ENCODE measurements at regions not wholly inside any gene's neighbourhood (a gene's known extent, or its start where the extent isn't known, plus 50 kb on each side); places are given as distances from the start of the nearest gene placed in this dataset.

DNA sequence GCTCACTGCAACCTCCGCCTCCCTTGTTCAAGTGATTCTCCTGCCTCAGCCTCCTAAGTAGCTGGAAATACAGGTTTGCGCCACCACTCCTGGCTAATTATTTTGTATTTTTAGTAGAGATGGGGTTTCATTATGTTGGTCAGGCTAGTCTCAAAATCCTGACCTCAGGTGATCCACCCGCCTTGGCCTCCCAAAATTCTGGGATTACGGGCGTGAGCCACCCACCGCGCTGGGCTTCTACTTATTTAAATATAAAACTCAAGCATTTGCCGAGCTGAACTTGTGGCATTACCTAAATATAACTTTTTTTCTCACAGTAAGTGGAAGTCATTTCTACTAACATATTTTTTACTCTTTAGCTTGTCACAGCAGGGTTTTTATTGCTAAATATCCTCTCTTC lies 1356.3 kb upstream of the ACO1 start:
- TF ChIP-seq SIN3A (IDR thresholded peaks at IDR 0.05; ENCODE audit: borderline replicate concordance, insufficient read depth, low read depth, low read length), result no peak
- TF ChIP-seq, protein P1, sequence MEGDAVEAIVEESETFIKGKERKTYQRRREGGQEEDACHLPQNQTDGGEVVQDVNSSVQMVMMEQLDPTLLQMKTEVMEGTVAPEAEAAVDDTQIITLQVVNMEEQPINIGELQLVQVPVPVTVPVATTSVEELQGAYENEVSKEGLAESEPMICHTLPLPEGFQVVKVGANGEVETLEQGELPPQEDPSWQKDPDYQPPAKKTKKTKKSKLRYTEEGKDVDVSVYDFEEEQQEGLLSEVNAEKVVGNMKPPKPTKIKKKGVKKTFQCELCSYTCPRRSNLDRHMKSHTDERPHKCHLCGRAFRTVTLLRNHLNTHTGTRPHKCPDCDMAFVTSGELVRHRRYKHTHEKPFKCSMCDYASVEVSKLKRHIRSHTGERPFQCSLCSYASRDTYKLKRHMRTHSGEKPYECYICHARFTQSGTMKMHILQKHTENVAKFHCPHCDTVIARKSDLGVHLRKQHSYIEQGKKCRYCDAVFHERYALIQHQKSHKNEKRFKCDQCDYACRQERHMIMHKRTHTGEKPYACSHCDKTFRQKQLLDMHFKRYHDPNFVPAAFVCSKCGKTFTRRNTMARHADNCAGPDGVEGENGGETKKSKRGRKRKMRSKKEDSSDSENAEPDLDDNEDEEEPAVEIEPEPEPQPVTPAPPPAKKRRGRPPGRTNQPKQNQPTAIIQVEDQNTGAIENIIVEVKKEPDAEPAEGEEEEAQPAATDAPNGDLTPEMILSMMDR (IDR thresholded peaks at IDR 0.05), result no peak
